ENCODE measurements at regions not wholly inside any gene's neighbourhood (a gene's known extent, or its start where the extent isn't known, plus 50 kb on each side); places are given as distances from the start of the nearest gene placed in this dataset.

DNA sequence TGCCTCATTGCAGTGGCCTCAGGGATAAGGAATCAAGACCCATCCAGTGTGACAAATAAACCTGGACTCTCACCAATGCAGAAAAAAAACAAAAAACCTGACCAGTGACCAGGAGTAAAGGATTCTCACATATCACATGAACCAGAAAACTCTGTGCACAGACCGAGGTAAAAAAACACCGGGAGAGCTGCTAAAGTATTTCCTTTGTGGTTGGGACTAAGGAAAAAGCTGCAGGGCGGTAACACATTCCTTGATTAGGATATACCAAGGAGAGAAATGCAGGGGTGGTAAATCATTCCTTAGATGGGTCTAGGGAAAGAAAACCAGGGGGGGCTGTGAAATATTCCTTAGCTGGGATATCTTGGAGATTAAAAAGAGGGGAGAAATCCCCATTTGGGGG, 64.8 kb upstream of the ZNF85 start:
- Histone ChIP-seq H4K20me1 (ENCODE audit: low read length) (no peaks in the 10 kb centered on the region), H3F3A (ENCODE audit: low read length, unreplicated experiment) (no peaks in the 10 kb centered on the region), H3K9me2 (replicated peaks; ENCODE audit: low read length) (no peaks in the 10 kb centered on the region), H3K4me2 (ENCODE audit: low read length) (no peak overlapping the region), H3K36me3 (ENCODE audit: low read depth, low read length) (no peaks in the 10 kb centered on the region), H3K27ac (ENCODE audit: low read length) (no peak overlapping the region), H3K27me3 (ENCODE audit: low read length) (no peaks in the 10 kb centered on the region), H3K9ac (ENCODE audit: low read length) (no peak overlapping the region), H3K79me2 (ENCODE audit: low read length) (no peaks in the 10 kb centered on the region), H3K4me1 (ENCODE audit: insufficient read depth, low read length) (no peaks in the 10 kb centered on the region), H3K9me3 (ENCODE audit: low read length) (0 out of 2 replicates have a peak, but pooled peaks cover 4% of the 10 kb centered on the region), H2AFZ (ENCODE audit: low read length) (no peak overlapping the region), H3K4me3 (ENCODE audit: low read length) (no peak overlapping the region)
- ChIA-PET CTCF (no interaction called here), POLR2A (ENCODE audit: unreplicated experiment) (no interaction called here)
- ATAC-seq (no peak), DNase-seq (no peak)
- no TSS peak for BruUV-seq (replicated peaks)
- no peak for TF ChIP-seq EZH2 (IDR thresholded peaks at IDR 0.05; ENCODE audit: low read length, unreplicated experiment)
- no peak for TF ChIP-seq EZH2phosphoT487 (IDR thresholded peaks at IDR 0.05; ENCODE audit: borderline replicate concordance, low read length)
- TF ChIP-seq CTCF (conservative IDR thresholded peaks at IDR 0.05; ENCODE audit: low read depth, low read length): no peak
- intact Hi-C loops (cut with micrococcal nuclease): no loop called here

- ChIA-PET CTCF (no interaction called here), POLR2A (ENCODE audit: unreplicated experiment) (no interaction called here)
- no TSS peak for BruUV-seq (replicated peaks)
- Histone ChIP-seq H3K4me2 (ENCODE audit: low read length) (no peak overlapping the region), H3K9me2 (replicated peaks; ENCODE audit: low read length) (no peaks in the 10 kb centered on the region), H3K4me1 (ENCODE audit: insufficient read depth, low read length) (no peaks in the 10 kb centered on the region), H3K4me3 (ENCODE audit: low read length) (no peak overlapping the region), H3K9me3 (ENCODE audit: low read length) (0 out of 2 replicates have a peak, but pooled peaks cover 4% of the 10 kb centered on the region), H2AFZ (ENCODE audit: low read length) (no peak overlapping the region), H3K36me3 (ENCODE audit: low read depth, low read length) (no peaks in the 10 kb centered on the region), H3K9ac (ENCODE audit: low read length) (no peak overlapping the region), H4K20me1 (ENCODE audit: low read length) (no peaks in the 10 kb centered on the region), H3K27me3 (ENCODE audit: low read length) (no peaks in the 10 kb centered on the region), H3K79me2 (ENCODE audit: low read length) (no peaks in the 10 kb centered on the region), H3F3A (ENCODE audit: low read length, unreplicated experiment) (no peaks in the 10 kb centered on the region), H3K27ac (ENCODE audit: low read length) (no peak overlapping the region)
- DNase-seq (no peak), ATAC-seq (no peak)
- intact Hi-C loops (cut with micrococcal nuclease): no loop called here
- no peak for TF ChIP-seq EZH2 (IDR thresholded peaks at IDR 0.05; ENCODE audit: low read length, unreplicated experiment)
- no peak for TF ChIP-seq CTCF (conservative IDR thresholded peaks at IDR 0.05; ENCODE audit: low read depth, low read length)
- no peak for TF ChIP-seq EZH2phosphoT487 (IDR thresholded peaks at IDR 0.05; ENCODE audit: borderline replicate concordance, low read length)
These were observed 64.2 kb upstream of the ZNF85 start for GRCh38 chr19:20858861-20859260.

DNA sequence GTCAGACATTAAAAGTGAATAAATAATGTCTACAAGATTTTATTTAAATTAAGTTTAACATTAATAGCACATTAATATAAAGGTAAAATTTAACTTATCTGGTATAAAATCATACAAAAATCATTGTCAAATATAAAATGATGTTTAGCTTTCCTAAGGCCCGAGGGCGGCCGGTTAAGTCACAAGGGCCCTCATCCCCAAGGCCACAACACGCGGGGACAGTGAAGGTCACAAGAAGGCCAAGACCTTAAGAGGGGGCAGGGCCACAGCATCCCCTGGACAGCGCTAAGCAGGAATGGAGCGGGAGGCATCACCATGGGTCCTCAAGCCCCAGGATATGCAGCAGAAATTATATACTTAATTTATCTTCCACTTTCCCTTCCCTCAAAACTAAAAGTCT, 62.7 kb upstream of the ZNF85 start:
- CTCF ChIA-PET: no interaction called here
- no peak overlapping the region for H3K27ac ChIP-seq (ENCODE audit: low read length)
- H4K20me1 ChIP-seq (ENCODE audit: low read length): no peaks in the 10 kb centered on the region
- no peaks in the 10 kb centered on the region for H3K27me3 ChIP-seq (ENCODE audit: low read length)
- H3K9me2 ChIP-seq (replicated peaks; ENCODE audit: low read length): no peaks in the 10 kb centered on the region
- H3K9me3 ChIP-seq (ENCODE audit: low read length): 0 out of 2 replicates have a peak, but pooled peaks cover 4% of the 10 kb centered on the region
- no peak for DNase-seq
- ATAC-seq: no peak
- no peak overlapping the region for H3K9ac ChIP-seq (ENCODE audit: low read length)
- no peaks in the 10 kb centered on the region for H3K79me2 ChIP-seq (ENCODE audit: low read length)
- H3K4me2 ChIP-seq (ENCODE audit: low read length): no peak overlapping the region
- no peak overlapping the region for H2AFZ ChIP-seq (ENCODE audit: low read length)
- no peaks in the 10 kb centered on the region for H3K36me3 ChIP-seq (ENCODE audit: low read depth, low read length)
- no peaks in the 10 kb centered on the region for H3K4me1 ChIP-seq (ENCODE audit: insufficient read depth, low read length)
- no TSS peak for BruUV-seq (replicated peaks)
- intact Hi-C loops (cut with micrococcal nuclease): no loop called here
- H3K4me3 ChIP-seq (ENCODE audit: low read length): no peak overlapping the region
- POLR2A ChIA-PET (ENCODE audit: unreplicated experiment): interaction anchor here (0.6 kb wide), 1 partner anchor 63 kb away, joined by 3 read pairs; the partner anchor contains the start of gene ZNF85
- TF ChIP-seq EZH2phosphoT487 (IDR thresholded peaks at IDR 0.05; ENCODE audit: borderline replicate concordance, low read length) (no peak), CTCF (conservative IDR thresholded peaks at IDR 0.05; ENCODE audit: low read depth, low read length) (no peak), EZH2 (IDR thresholded peaks at IDR 0.05; ENCODE audit: low read length, unreplicated experiment) (no peak)
- H3F3A ChIP-seq (ENCODE audit: low read length, unreplicated experiment): no peaks in the 10 kb centered on the region
